HCT116 (cell line): ENCODE measurements at regions not wholly inside any gene's neighbourhood (a gene's known extent, or its start where the extent isn't known, plus 50 kb on each side); places are given as distances from the start of the nearest gene placed in this dataset.

Experiments
- ATAC-seq: fragments of 200-7000 bp; cut with Tn5 transposase; 2 replicates; pipeline ENCODE4 v1.9.1; 2020; ENCODE audit warnings: mild to moderate bottlenecking, moderate library complexity
- BruUV-seq: library from RNA; stranded (reverse); fragments of 400-500 nt; replicated peaks from 2 replicates; lab custom pipeline; 2021; lab: Mats Ljungman, UMichigan
- CTCF ChIA-PET: fragments of 300-600 bp; sonication (Branson Sonifier 250); formaldehyde crosslinking; loops from one replicate; lab custom pipeline; 2021; ENCODE audit warnings: antibody characterized with exemption; lab: Charles Lee
- POLR2A ChIA-PET: fragments of 300-600, 350-600 bp; sonication (Branson Sonifier 250); formaldehyde crosslinking; loops from one replicate; lab custom pipeline; 2021; ENCODE audit warnings: antibody characterized with exemption; lab: Charles Lee
- RAD21 ChIA-PET, 2 experiments: fragments of 300-600 bp; sonication (Branson Sonifier 250); formaldehyde crosslinking; loops; one replicate each; lab custom pipeline; 2023; ENCODE audit warnings: low total read pairs in 2 of 2; ENCODE audit not compliant: uncharacterized antibody in 2 of 2, unreplicated experiment in 2 of 2, low non-redundant PET in 1 of 2; lab: Charles Lee
- DNase-seq: peaks from one replicate; pipeline ENCODE4 v3.0.0-alpha.2; 2010; ENCODE audit warnings: low read depth, low spot score
- H2AFZ ChIP-seq: fragments of 200-600 bp; shearing (Covaris generic), sonication (generic); 2 replicates; pipeline ENCODE4 v1.6.1; 2017; ENCODE audit warnings: low read depth, mixed run types, mixed read lengths, antibody characterized with exemption, low read length; ENCODE audit not compliant: poor library complexity, severe bottlenecking
- H3K27ac ChIP-seq: 2 replicates; pipeline ENCODE4 v1.5.1; 2012; ENCODE audit warnings: low read depth, low read length
- H3K27me3 ChIP-seq: fragments of 200-600 bp; sonication (generic); 2 replicates; pipeline ENCODE4 v1.6.1; 2016; ENCODE audit warnings: mixed run types, low read length, mixed read lengths; ENCODE audit not compliant: insufficient read depth
- H3K36me3 ChIP-seq, 2 experiments: fragments of 200-500 bp in 1 of 2; fragments of 200-600 bp in 1 of 2; sonication (Bioruptor generic) in 1 of 2; sonication (generic) in 1 of 2; 2 replicates each; pipeline versions ENCODE4 v1.5.1 to v1.6.1; 2014 to 2016; ENCODE audit warnings: low read length in 2 of 2, inconsistent platforms in 1 of 2, mixed read lengths in 1 of 2, mixed run types in 1 of 2; ENCODE audit not compliant: insufficient read depth in 2 of 2, control insufficient read depth in 1 of 2
- H3K4me1 ChIP-seq, 2 experiments: fragments of 200-600 bp in 1 of 2; sonication (generic) in 1 of 2; 2 replicates each; pipeline versions ENCODE4 v1.5.1 to v1.6.1; 2012 to 2017; ENCODE audit warnings: low read length in 2 of 2, inconsistent platforms in 1 of 2, mild to moderate bottlenecking in 1 of 2, mixed read lengths in 1 of 2, mixed run types in 1 of 2, moderate library complexity in 1 of 2; ENCODE audit not compliant: insufficient read depth in 2 of 2, control insufficient read depth in 1 of 2
- H3K4me2 ChIP-seq: fragments of 200-600 bp; sonication (generic); 2 replicates; pipeline ENCODE4 v1.6.1; 2017; ENCODE audit warnings: mixed run types, low read length, mixed read lengths
- H3K4me3 ChIP-seq, 2 experiments: fragments of 200-600 bp in 1 of 2; sonication (generic) in 1 of 2; replicated peaks in 1 of 2; 2 replicates each; pipeline ENCODE4 v1.5.1; 2011 to 2016; ENCODE audit warnings: low read length in 2 of 2, control low read depth in 1 of 2, low read depth in 1 of 2, mild to moderate bottlenecking in 1 of 2, mixed read lengths in 1 of 2, mixed run types in 1 of 2
- H3K79me2 ChIP-seq: fragments of 200-600 bp; sonication (generic); 2 replicates; pipeline ENCODE4 v1.6.1; 2017; ENCODE audit warnings: mild to moderate bottlenecking, mixed run types, low read length, moderate library complexity, mixed read lengths; ENCODE audit not compliant: insufficient read depth
- H3K9ac ChIP-seq: fragments of 200-600 bp; sonication (generic); 2 replicates; pipeline ENCODE4 v1.6.1; 2016; ENCODE audit warnings: low read length, mixed read lengths
- H3K9me2 ChIP-seq: fragments of 200-600 bp; sonication (generic), shearing (Covaris generic); 2 replicates; pipeline ENCODE4 v1.6.1; 2017; ENCODE audit warnings: mixed run types, mild to moderate bottlenecking, moderate library complexity; ENCODE audit not compliant: insufficient read depth
- H3K9me3 ChIP-seq, 2 experiments: fragments of 200-500 bp in 1 of 2; fragments of 200-600 bp in 1 of 2; sonication (Bioruptor generic) in 1 of 2; sonication (generic) in 1 of 2; 2 replicates each; pipeline ENCODE4 v1.6.1; 2014 to 2017; ENCODE audit warnings: low read length in 2 of 2, mixed read lengths in 2 of 2, inconsistent platforms in 1 of 2, low read depth in 1 of 2, mild to moderate bottlenecking in 1 of 2, mixed run types in 1 of 2, moderate library complexity in 1 of 2; ENCODE audit not compliant: control insufficient read depth in 1 of 2, insufficient read depth in 1 of 2
- H4K20me1 ChIP-seq: fragments of 200-600 bp; sonication (generic), shearing (Covaris generic); 2 replicates; pipeline ENCODE4 v1.6.1; 2017; ENCODE audit warnings: mixed run types, mild to moderate bottlenecking, moderate library complexity; ENCODE audit not compliant: insufficient read depth
- CEBPB ChIP-seq: IDR thresholded peaks from 2 replicates; pipeline ENCODE4 v1.6.1; 2012; ENCODE audit warnings: low read depth
- ELF1 ChIP-seq: IDR thresholded peaks from 2 replicates; pipeline ENCODE4 v1.6.1; 2012; ENCODE audit warnings: low read depth, borderline replicate concordance
- EZH2 ChIP-seq: fragments of 200-600 bp; sonication (generic); IDR thresholded peaks from 2 replicates; pipeline ENCODE4 v1.6.1; 2017; ENCODE audit warnings: antibody characterized with exemption, mixed run types
- FOSL1 ChIP-seq: IDR thresholded peaks from 2 replicates; pipeline ENCODE4 v1.6.1; 2012; ENCODE audit warnings: low read depth
- JUND ChIP-seq: IDR thresholded peaks from 2 replicates; pipeline ENCODE4 v1.6.1; 2012
- POLR2A ChIP-seq: IDR thresholded peaks from 2 replicates; pipeline ENCODE4 v1.7.0; 2011; ENCODE audit warnings: borderline replicate concordance; ENCODE audit not compliant: insufficient read depth, insufficient read length; ENCODE audit errors: extremely low read depth
- RAD21 ChIP-seq: IDR thresholded peaks from 2 replicates; pipeline ENCODE4 v1.6.1; 2012; ENCODE audit warnings: low read depth, mild to moderate bottlenecking
- SIN3A ChIP-seq: IDR thresholded peaks from 2 replicates; pipeline ENCODE4 v1.6.1; 2012; ENCODE audit warnings: low read depth
- SP1 ChIP-seq: IDR thresholded peaks from 2 replicates; pipeline ENCODE4 v1.6.1; 2012; ENCODE audit warnings: low read depth
- TCF7L2 ChIP-seq: IDR thresholded peaks from 2 replicates; pipeline ENCODE4 v1.7.0; 2011; ENCODE audit warnings: borderline replicate concordance, inconsistent platforms; ENCODE audit not compliant: insufficient read depth, insufficient read length; ENCODE audit errors: extremely low read depth
- YY1 ChIP-seq: IDR thresholded peaks from 2 replicates; pipeline ENCODE4 v1.6.1; 2011; ENCODE audit warnings: low read length, low read depth, moderate library complexity, mild to moderate bottlenecking; ENCODE audit not compliant: insufficient replicate concordance; ENCODE audit errors: extremely low read depth
- ZFX ChIP-seq: fragments of 450-650 bp; IDR thresholded peaks from 2 replicates; pipeline ENCODE4 v1.6.1; 2017
- ZNF274 ChIP-seq: fragments of 200-500 bp; sonication (Bioruptor generic); IDR thresholded peaks from 2 replicates; pipeline ENCODE4 v1.6.1; 2014; ENCODE audit warnings: mild to moderate bottlenecking, low read depth, low read length, inconsistent platforms
- intact Hi-C: fragments of 100-400 bp; cut with micrococcal nuclease; formaldehyde crosslinking; loops from 2 replicates; pipeline ENCODE4 v1.10.0; 2022
- TF ChIP-seq, protein P1 (sequence below): IDR thresholded peaks from 2 replicates; pipeline ENCODE4 v1.6.1; 2012
- TF ChIP-seq, protein P2 (sequence below): IDR thresholded peaks from 2 replicates; pipeline ENCODE4 v1.6.1; 2012
- TF ChIP-seq, protein P3 (sequence below): IDR thresholded peaks from 2 replicates; pipeline ENCODE4 v1.6.1; 2011; ENCODE audit warnings: mild to moderate bottlenecking, low read length, moderate library complexity; ENCODE audit not compliant: insufficient replicate concordance; ENCODE audit errors: extremely low read depth

DNA sequence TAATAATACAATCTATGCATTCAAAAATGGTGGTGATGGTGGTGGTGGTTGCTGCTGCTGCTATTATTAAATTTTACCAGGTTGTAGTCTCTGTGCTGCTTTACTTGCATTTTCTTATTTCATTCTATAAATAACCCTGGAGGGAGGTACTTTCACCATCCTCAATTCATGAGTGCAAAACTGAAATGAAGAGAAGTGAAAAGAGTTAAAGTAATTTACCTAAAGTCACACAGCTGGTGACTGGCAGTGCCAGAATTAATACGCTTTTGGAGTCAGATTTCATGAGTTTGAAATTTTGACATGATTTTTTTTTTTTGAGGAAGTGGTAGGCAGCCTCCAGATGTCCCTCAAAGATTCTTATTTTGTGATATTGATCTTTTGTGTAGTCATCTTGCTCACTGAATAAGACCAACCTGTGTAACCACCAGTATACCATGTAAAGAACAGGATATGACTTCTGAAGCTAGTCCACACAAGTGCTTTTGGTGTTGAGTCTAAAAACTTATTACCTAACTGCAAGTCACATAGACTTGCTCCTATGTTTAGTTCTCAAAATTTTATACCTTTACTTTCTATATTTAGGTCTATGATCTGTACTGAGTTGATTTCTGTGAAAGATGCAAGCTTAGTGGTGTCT lies 218.8 kb downstream of the ZWINT start:
- RAD21 ChIA-PET: no interaction called here
- TF ChIP-seq SIN3A: no peak
- no peak for ATAC-seq

DNA sequence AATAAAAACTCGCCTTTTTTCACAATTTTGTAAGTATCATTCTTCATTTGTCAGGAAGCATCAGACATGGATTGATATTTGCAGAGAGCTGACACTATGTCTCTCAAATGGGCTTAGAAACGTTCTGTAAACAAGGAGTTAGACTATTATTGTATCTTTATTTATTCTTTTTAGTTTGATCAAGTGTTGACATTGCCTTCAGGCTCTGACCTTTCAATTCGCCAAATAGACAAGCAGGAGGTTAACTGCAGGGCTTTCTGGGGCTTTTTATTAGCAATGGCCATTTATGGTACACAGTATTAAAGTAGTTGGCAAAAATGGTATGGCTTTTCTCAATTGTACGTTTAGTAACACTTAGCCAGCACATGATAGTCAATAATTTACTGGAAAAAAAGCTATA lies 221.7 kb downstream of the ZWINT start:
- H3K4me3 ChIP-seq: no peak overlapping the region
- ATAC-seq (no peak), DNase-seq (no peak)
- POLR2A ChIA-PET: no interaction called here
- RAD21 ChIA-PET: no interaction called here
- H3K9ac ChIP-seq: no peak overlapping the region
- no peak overlapping the region for H2AFZ ChIP-seq
- BruUV-seq: no TSS peak
- CTCF ChIA-PET: no interaction called here
- H3K4me2 ChIP-seq: no peak overlapping the region
- H3K27ac ChIP-seq: no peak overlapping the region
- no peak for TF ChIP-seq FOSL1
- TF ChIP-seq, protein P1, sequence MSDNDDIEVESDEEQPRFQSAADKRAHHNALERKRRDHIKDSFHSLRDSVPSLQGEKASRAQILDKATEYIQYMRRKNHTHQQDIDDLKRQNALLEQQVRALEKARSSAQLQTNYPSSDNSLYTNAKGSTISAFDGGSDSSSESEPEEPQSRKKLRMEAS: no peak
- TF ChIP-seq, protein P2, sequence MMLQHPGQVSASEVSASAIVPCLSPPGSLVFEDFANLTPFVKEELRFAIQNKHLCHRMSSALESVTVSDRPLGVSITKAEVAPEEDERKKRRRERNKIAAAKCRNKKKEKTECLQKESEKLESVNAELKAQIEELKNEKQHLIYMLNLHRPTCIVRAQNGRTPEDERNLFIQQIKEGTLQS: no peak
- no peak for TF ChIP-seq SP1
- TF ChIP-seq SIN3A: no peak
- TF ChIP-seq RAD21: no peak
- TF ChIP-seq ZFX: no peak
- no peak for TF ChIP-seq CEBPB
- TF ChIP-seq POLR2A: no peak
- no peak for TF ChIP-seq ELF1
- no peak for TF ChIP-seq EZH2
- TF ChIP-seq JUND: no peak
- no peak for TF ChIP-seq TCF7L2
- TF ChIP-seq ZNF274: no peak
- no peak for TF ChIP-seq YY1
- TF ChIP-seq, protein P3, sequence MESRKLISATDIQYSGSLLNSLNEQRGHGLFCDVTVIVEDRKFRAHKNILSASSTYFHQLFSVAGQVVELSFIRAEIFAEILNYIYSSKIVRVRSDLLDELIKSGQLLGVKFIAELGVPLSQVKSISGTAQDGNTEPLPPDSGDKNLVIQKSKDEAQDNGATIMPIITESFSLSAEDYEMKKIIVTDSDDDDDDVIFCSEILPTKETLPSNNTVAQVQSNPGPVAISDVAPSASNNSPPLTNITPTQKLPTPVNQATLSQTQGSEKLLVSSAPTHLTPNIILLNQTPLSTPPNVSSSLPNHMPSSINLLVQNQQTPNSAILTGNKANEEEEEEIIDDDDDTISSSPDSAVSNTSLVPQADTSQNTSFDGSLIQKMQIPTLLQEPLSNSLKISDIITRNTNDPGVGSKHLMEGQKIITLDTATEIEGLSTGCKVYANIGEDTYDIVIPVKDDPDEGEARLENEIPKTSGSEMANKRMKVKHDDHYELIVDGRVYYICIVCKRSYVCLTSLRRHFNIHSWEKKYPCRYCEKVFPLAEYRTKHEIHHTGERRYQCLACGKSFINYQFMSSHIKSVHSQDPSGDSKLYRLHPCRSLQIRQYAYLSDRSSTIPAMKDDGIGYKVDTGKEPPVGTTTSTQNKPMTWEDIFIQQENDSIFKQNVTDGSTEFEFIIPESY: no peak
- H4K20me1 ChIP-seq: no peaks in the 10 kb centered on the region
- H3K4me1 ChIP-seq: no peaks in the 10 kb centered on the region
- H3K27me3 ChIP-seq: no peaks in the 10 kb centered on the region
- peaks cover 4% of the 10 kb centered on the region in 2 experiments; a peak in 3 of 4 replicates for H3K9me3 ChIP-seq
- intact Hi-C loops: no loop called here
- no peaks in the 10 kb centered on the region for H3K79me2 ChIP-seq
- H3K36me3 ChIP-seq: no peaks in the 10 kb centered on the region
- H3K9me2 ChIP-seq: no peaks in the 10 kb centered on the region

More for the DNA sequence above, 218.8 kb downstream of the ZWINT start:
- no peaks in the 10 kb centered on the region for H4K20me1 ChIP-seq
- H3K79me2 ChIP-seq: no peaks in the 10 kb centered on the region
- no peak overlapping the region for H3K9ac ChIP-seq
- intact Hi-C loops: no loop called here
- ChIA-PET CTCF (interaction anchor here (0.6 kb wide), 1 partner anchor 1372 kb away, joined by 3 read pairs; no protein-coding TSS in a partner anchor), POLR2A (no interaction called here)
- no peak overlapping the region for H2AFZ ChIP-seq
- H3K36me3 ChIP-seq: no peaks in the 10 kb centered on the region
- H3K27ac ChIP-seq: no peak overlapping the region
- no peaks in the 10 kb centered on the region for H3K27me3 ChIP-seq
- H3K9me3 ChIP-seq: peaks cover 0 to 8% of the 10 kb centered on the region in 2 experiments; a peak in 3 of 4 replicates
- H3K9me2 ChIP-seq: no peaks in the 10 kb centered on the region
- H3K4me1 ChIP-seq: no peaks in the 10 kb centered on the region
- H3K4me3 ChIP-seq: no peak overlapping the region
- DNase-seq: no peak
- no peak overlapping the region for H3K4me2 ChIP-seq
- BruUV-seq: no TSS peak
